ENCODE measurements at regions not wholly inside any gene's neighbourhood (a gene's known extent, or its start where the extent isn't known, plus 50 kb on each side); places are given as distances from the start of the nearest gene placed in this dataset.

DNA sequence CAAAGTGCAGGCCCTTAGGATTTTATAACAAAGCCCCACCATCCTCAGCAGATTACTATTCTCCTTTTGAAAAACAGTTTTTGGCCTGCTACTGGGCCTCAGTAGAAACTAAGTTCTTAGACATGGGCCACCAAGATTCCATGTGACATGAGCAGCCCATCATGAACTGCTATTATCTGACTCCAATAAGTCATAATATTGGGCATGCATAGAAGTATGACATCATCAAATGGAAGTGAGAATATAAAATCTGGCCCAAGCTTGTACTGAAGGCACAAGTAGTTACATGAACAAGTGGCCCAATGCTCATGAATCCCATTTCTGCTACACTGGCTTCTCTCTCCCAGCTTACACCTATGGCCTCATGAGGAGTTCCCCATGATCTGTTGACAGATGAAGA, 404.8 kb downstream of the EPHA5 start:
- intact Hi-C loops (cut with DNase I): no loop called here
- FAIRE-seq (no peak), DNase-seq (no peak)
- Histone ChIP-seq H3K27me3 (ENCODE audit: control insufficient read depth, insufficient read depth, low read length) (no peaks in the 10 kb centered on the region), H3K4me1 (ENCODE audit: control insufficient read depth in 2 of 3, insufficient read depth in 2 of 3, low read depth in 1 of 3, low read length in 3 of 3) (no peaks in the 10 kb centered on the region), H3K27ac (ENCODE audit: low read depth in 2 of 2, low read length in 2 of 2) (no peak overlapping the region), H3K9ac (ENCODE audit: low read length in 3 of 3) (no peak overlapping the region), H3K9me3 (ENCODE audit: control insufficient read depth in 2 of 3, insufficient read depth in 1 of 3, low read length in 3 of 3) (no peaks in the 10 kb centered on the region), H3K4me3 (ENCODE audit: low read length in 3 of 3) (no peak overlapping the region), H3K36me3 (ENCODE audit: control insufficient read depth in 2 of 3, insufficient read depth in 3 of 3, low read length in 3 of 3) (no peaks in the 10 kb centered on the region)
- TF ChIP-seq, protein P1, sequence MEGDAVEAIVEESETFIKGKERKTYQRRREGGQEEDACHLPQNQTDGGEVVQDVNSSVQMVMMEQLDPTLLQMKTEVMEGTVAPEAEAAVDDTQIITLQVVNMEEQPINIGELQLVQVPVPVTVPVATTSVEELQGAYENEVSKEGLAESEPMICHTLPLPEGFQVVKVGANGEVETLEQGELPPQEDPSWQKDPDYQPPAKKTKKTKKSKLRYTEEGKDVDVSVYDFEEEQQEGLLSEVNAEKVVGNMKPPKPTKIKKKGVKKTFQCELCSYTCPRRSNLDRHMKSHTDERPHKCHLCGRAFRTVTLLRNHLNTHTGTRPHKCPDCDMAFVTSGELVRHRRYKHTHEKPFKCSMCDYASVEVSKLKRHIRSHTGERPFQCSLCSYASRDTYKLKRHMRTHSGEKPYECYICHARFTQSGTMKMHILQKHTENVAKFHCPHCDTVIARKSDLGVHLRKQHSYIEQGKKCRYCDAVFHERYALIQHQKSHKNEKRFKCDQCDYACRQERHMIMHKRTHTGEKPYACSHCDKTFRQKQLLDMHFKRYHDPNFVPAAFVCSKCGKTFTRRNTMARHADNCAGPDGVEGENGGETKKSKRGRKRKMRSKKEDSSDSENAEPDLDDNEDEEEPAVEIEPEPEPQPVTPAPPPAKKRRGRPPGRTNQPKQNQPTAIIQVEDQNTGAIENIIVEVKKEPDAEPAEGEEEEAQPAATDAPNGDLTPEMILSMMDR (IDR thresholded peaks at IDR 0.05; ENCODE audit: borderline replicate concordance, extremely low read depth, insufficient read depth): no peak

DNA sequence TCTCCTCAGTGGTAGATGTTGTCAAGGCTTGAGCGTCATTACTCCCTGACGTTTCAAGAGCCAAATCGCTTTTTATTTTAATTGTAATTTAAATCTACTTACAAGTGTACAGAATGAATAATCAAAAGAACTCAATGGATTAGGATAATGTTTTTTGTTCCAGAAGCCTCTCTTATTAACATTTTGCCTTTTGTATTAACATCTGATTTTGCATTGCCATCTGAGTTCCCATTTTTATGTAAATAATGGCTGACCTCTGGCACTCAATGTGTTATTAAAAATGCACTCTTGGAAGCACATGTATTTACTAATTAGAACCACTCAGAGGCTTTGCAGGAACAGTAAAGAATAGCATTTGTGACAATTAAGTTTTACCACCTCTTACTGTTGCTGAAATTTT, 411.0 kb downstream of the EPHA5 start:
- no peak overlapping the region for H3K4me3 ChIP-seq (ENCODE audit: low read length in 3 of 3)
- no peak overlapping the region for H3K9ac ChIP-seq (ENCODE audit: low read length in 3 of 3)
- TF ChIP-seq, protein P1 (IDR thresholded peaks at IDR 0.05; ENCODE audit: borderline replicate concordance, extremely low read depth, insufficient read depth): no peak
- FAIRE-seq (no peak), DNase-seq (no peak)
- no peaks in the 10 kb centered on the region for H3K27me3 ChIP-seq (ENCODE audit: control insufficient read depth, insufficient read depth, low read length)
- no peaks in the 10 kb centered on the region for H3K4me1 ChIP-seq (ENCODE audit: control insufficient read depth in 2 of 3, insufficient read depth in 2 of 3, low read depth in 1 of 3, low read length in 3 of 3)
- intact Hi-C loops (cut with DNase I): no loop called here
- no peak overlapping the region for H3K27ac ChIP-seq (ENCODE audit: low read depth in 2 of 2, low read length in 2 of 2)
- no peaks in the 10 kb centered on the region for H3K36me3 ChIP-seq (ENCODE audit: control insufficient read depth in 2 of 3, insufficient read depth in 3 of 3, low read length in 3 of 3)
- no peaks in the 10 kb centered on the region for H3K9me3 ChIP-seq (ENCODE audit: control insufficient read depth in 2 of 3, insufficient read depth in 1 of 3, low read length in 3 of 3)

DNA sequence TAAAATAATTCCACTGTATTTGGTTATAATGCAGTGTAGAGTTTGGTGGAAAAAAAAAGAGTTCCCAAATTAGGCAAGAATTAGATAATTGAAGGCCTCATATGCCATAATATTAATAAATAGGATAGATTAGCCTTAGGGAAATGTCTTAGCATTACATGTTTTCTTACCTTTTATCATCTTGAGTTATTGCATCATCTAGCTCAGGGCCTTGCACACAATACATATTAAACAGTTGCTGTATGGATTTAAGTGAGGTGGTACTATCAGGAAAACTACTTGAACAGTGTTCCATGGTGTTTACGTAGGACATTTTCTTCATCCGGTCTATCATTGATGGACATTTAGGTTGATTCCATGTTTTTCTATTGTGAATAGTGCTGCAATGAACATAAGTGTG, 419.4 kb downstream of the EPHA5 start:
- DNase-seq: no peak
- Histone ChIP-seq H3K27ac (ENCODE audit: low read depth in 2 of 2, low read length in 2 of 2) (no peak overlapping the region), H3K9ac (ENCODE audit: low read length in 3 of 3) (no peak overlapping the region), H3K36me3 (ENCODE audit: control insufficient read depth in 2 of 3, insufficient read depth in 3 of 3, low read length in 3 of 3) (no peaks in the 10 kb centered on the region), H3K27me3 (ENCODE audit: control insufficient read depth, insufficient read depth, low read length) (no peaks in the 10 kb centered on the region), H3K9me3 (ENCODE audit: control insufficient read depth in 2 of 3, insufficient read depth in 1 of 3, low read length in 3 of 3) (no peaks in the 10 kb centered on the region), H3K4me3 (ENCODE audit: low read length in 3 of 3) (no peak overlapping the region), H3K4me1 (ENCODE audit: control insufficient read depth in 2 of 3, insufficient read depth in 2 of 3, low read depth in 1 of 3, low read length in 3 of 3) (no peaks in the 10 kb centered on the region)
- FAIRE-seq: no peak
- intact Hi-C loops (cut with DNase I): no loop called here
- TF ChIP-seq, protein P1 (IDR thresholded peaks at IDR 0.05; ENCODE audit: borderline replicate concordance, extremely low read depth, insufficient read depth): no peak

DNA sequence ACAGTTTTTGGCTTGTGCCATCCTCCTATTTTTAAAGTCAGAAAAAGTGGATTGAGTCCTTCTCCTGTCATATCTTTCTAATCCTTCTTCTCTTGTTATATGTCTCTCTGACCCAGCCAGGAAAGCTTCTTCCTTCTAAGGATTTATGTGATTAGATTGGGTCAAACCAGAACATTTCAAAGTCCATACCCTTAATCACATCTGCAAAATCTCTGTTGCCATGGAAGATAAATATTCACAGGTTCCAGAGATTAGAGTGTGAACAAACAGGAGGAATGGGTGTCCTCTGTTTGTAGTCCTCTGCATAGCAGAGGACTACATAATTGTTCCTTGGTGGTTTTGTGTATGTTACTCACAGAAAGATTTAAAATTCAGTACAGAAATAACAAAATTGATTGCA, 421.2 kb downstream of the EPHA5 start:
- DNase-seq (no peak), FAIRE-seq (no peak)
- Histone ChIP-seq H3K27me3 (ENCODE audit: control insufficient read depth, insufficient read depth, low read length) (no peaks in the 10 kb centered on the region), H3K4me3 (ENCODE audit: low read length in 3 of 3) (no peak overlapping the region), H3K36me3 (ENCODE audit: control insufficient read depth in 2 of 3, insufficient read depth in 3 of 3, low read length in 3 of 3) (no peaks in the 10 kb centered on the region), H3K27ac (ENCODE audit: low read depth in 2 of 2, low read length in 2 of 2) (no peak overlapping the region), H3K4me1 (ENCODE audit: control insufficient read depth in 2 of 3, insufficient read depth in 2 of 3, low read depth in 1 of 3, low read length in 3 of 3) (no peaks in the 10 kb centered on the region), H3K9ac (ENCODE audit: low read length in 3 of 3) (no peak overlapping the region), H3K9me3 (ENCODE audit: control insufficient read depth in 2 of 3, insufficient read depth in 1 of 3, low read length in 3 of 3) (no peaks in the 10 kb centered on the region)
- intact Hi-C loops (cut with DNase I): no loop called here
- TF ChIP-seq, protein P1 (IDR thresholded peaks at IDR 0.05; ENCODE audit: borderline replicate concordance, extremely low read depth, insufficient read depth): no peak

Data from kidney (tissue), 13 donors.